ENCODE measurements at regions not wholly inside any gene's neighbourhood (a gene's known extent, or its start where the extent isn't known, plus 50 kb on each side); places are given as distances from the start of the nearest gene placed in this dataset.

DNA sequence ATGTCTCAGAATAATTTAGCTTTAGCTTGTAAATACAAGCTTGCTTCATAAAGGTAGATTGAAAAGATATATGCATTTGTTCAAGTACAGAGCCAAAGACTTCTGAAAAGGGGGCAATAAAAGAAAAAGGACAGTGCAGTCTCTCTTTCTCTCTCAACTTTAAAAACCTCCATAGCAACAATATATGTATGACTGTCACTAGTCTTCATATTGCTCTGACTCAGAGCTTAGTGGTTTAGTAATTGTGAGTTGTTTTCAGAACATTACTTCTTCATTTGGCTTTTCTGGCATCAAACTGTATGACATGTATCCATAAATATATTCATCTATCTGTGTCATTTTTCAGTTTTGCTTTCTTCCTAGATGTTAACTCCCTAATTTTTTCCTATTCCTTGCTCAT, 194.6 kb upstream of the KIF2A start:
- no peak overlapping the region for H2BK5ac ChIP-seq (ENCODE audit: low read length)
- no peak overlapping the region for H2BK12ac ChIP-seq (ENCODE audit: low read length)
- H2BK120ac ChIP-seq (ENCODE audit: low read depth, low read length): no peak overlapping the region
- no peaks in the 10 kb centered on the region for H3K79me1 ChIP-seq (ENCODE audit: low read depth, low read length)
- no peak overlapping the region for H3K27ac ChIP-seq (replicated peaks; ENCODE audit: low read length)
- H3K4ac ChIP-seq (ENCODE audit: low read length): no peak overlapping the region
- H3K27me3 ChIP-seq (ENCODE audit: control insufficient read depth in 3 of 3, insufficient read depth in 3 of 3, low read depth in 1 of 3, low read length in 3 of 3): no peaks in the 10 kb centered on the region
- DNase-seq (ENCODE audit: low spot score): no peak
- H2BK15ac ChIP-seq (ENCODE audit: low read length): no peak overlapping the region
- no peak overlapping the region for H3K9ac ChIP-seq (ENCODE audit: low read depth, low read length, poor library complexity)
- H2AK5ac ChIP-seq (ENCODE audit: low read depth, low read length): no peak overlapping the region
- no peak overlapping the region for H3K14ac ChIP-seq (ENCODE audit: low read length)
- H3K4me1 ChIP-seq (ENCODE audit: control insufficient read depth in 2 of 2, insufficient read depth in 1 of 2, low read depth in 1 of 2, low read length in 2 of 2): no peaks in the 10 kb centered on the region
- no peak overlapping the region for H4K91ac ChIP-seq (ENCODE audit: low read depth, low read length, poor library complexity)
- H3K18ac ChIP-seq (ENCODE audit: low read length): no peak overlapping the region
- no peaks in the 10 kb centered on the region for H3K36me3 ChIP-seq (replicated peaks in 1 of 2; ENCODE audit: control insufficient read depth in 2 of 2, insufficient read depth in 2 of 2, low read length in 2 of 2)
- H3K23ac ChIP-seq (ENCODE audit: low read depth, low read length, poor library complexity): no peak overlapping the region
- H3K9me3 ChIP-seq (replicated peaks in 1 of 2; ENCODE audit: control insufficient read depth in 2 of 2, insufficient read depth in 1 of 2, low read depth in 1 of 2, low read length in 2 of 2): no peaks in the 10 kb centered on the region
- no peak overlapping the region for H3K4me2 ChIP-seq (ENCODE audit: insufficient read depth, low read length, poor library complexity, severe bottlenecking)
- H2AFZ ChIP-seq (ENCODE audit: low read length): no peak overlapping the region
- H4K8ac ChIP-seq (ENCODE audit: low read depth, low read length): no peak overlapping the region
- no peak overlapping the region for H3K4me3 ChIP-seq (ENCODE audit: low read length in 2 of 2)

DNA sequence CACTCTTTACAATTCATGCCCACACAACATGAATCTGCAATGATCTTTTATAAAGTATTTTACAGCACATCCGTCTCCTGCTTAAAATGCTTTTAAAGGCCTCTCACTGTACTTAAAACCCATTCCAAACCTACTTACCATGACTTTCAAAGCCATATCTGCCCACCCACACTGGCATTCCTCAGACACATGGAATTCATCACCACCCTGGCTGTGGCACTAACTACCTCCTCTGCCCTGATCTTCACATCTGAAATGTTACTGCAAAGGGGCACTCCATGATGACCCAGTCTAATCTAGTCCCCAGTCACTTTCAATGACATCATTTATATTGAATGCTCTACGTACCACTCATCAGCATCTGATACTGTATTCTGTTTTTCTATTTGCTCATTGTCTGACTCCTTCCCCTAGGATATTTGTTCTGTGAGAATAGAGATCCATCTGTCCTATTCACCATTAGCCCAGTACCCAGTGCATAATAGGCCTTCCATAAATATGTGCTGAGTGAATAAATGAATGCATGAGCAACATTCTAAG, 193.2 kb upstream of the KIF2A start:
- H2AFZ ChIP-seq (ENCODE audit: low read length): no peak overlapping the region
- H2BK15ac ChIP-seq (ENCODE audit: low read length): no peak overlapping the region
- H4K91ac ChIP-seq (ENCODE audit: low read depth, low read length, poor library complexity): no peak overlapping the region
- no peaks in the 10 kb centered on the region for H3K79me1 ChIP-seq (ENCODE audit: low read depth, low read length)
- H3K4ac ChIP-seq (ENCODE audit: low read length): no peak overlapping the region
- no peak overlapping the region for H4K8ac ChIP-seq (ENCODE audit: low read depth, low read length)
- no peak overlapping the region for H3K14ac ChIP-seq (ENCODE audit: low read length)
- H3K27ac ChIP-seq (replicated peaks; ENCODE audit: low read length): no peak overlapping the region
- no peak overlapping the region for H2AK5ac ChIP-seq (ENCODE audit: low read depth, low read length)
- H3K18ac ChIP-seq (ENCODE audit: low read length): no peak overlapping the region
- H3K36me3 ChIP-seq (replicated peaks in 1 of 2; ENCODE audit: control insufficient read depth in 2 of 2, insufficient read depth in 2 of 2, low read length in 2 of 2): no peaks in the 10 kb centered on the region
- no peak overlapping the region for H3K9ac ChIP-seq (ENCODE audit: low read depth, low read length, poor library complexity)
- no peaks in the 10 kb centered on the region for H3K9me3 ChIP-seq (replicated peaks in 1 of 2; ENCODE audit: control insufficient read depth in 2 of 2, insufficient read depth in 1 of 2, low read depth in 1 of 2, low read length in 2 of 2)
- no peak overlapping the region for H3K23ac ChIP-seq (ENCODE audit: low read depth, low read length, poor library complexity)
- DNase-seq (ENCODE audit: low spot score): no peak
- WGBS, 2 donors (ENCODE audit: extremely low coverage in 2 of 2, insufficient read length in 2 of 2, insufficient replicate concordance in 1 of 2): no CpG with 5 or more reads among the region's 2 CpGs
- H3K4me3 ChIP-seq (ENCODE audit: low read length in 2 of 2): no peak overlapping the region
- H3K4me1 ChIP-seq (ENCODE audit: control insufficient read depth in 2 of 2, insufficient read depth in 1 of 2, low read depth in 1 of 2, low read length in 2 of 2): no peaks in the 10 kb centered on the region
- no peak overlapping the region for H2BK5ac ChIP-seq (ENCODE audit: low read length)
- H2BK12ac ChIP-seq (ENCODE audit: low read length): no peak overlapping the region
- no peak overlapping the region for H2BK120ac ChIP-seq (ENCODE audit: low read depth, low read length)
- H3K27me3 ChIP-seq (ENCODE audit: control insufficient read depth in 3 of 3, insufficient read depth in 3 of 3, low read depth in 1 of 3, low read length in 3 of 3): peaks cover 0 to under 1% (median 0%) of the 10 kb centered on the region in 3 experiments
- no peak overlapping the region for H3K4me2 ChIP-seq (ENCODE audit: insufficient read depth, low read length, poor library complexity, severe bottlenecking)

DNA sequence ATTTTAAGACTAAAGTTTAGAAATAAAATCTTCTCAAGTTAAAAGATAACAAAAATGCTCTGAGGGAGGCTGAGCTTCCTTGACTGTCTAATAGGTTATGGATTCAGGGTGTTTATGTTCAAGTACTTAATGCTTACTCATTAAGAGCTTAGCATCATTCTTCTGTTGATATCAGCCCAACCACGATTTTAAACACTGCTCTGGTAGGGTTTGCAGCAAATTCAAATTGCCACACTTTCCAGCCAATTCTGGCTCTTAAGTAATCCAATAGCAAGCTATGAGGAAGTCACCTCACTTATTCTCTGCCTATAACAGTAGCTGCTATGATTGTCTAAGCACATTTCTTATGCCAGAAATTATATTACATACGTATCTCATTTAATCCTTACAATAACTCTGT, 191.0 kb upstream of the KIF2A start:
- H3K9ac ChIP-seq (ENCODE audit: low read depth, low read length, poor library complexity): no peak overlapping the region
- no peak overlapping the region for H3K4me2 ChIP-seq (ENCODE audit: insufficient read depth, low read length, poor library complexity, severe bottlenecking)
- H3K27ac ChIP-seq (replicated peaks; ENCODE audit: low read length): no peak overlapping the region
- no peak overlapping the region for H3K18ac ChIP-seq (ENCODE audit: low read length)
- no peak for DNase-seq (ENCODE audit: low spot score)
- H2AK5ac ChIP-seq (ENCODE audit: low read depth, low read length): no peak overlapping the region
- no peaks in the 10 kb centered on the region for H3K9me3 ChIP-seq (replicated peaks in 1 of 2; ENCODE audit: control insufficient read depth in 2 of 2, insufficient read depth in 1 of 2, low read depth in 1 of 2, low read length in 2 of 2)
- H3K36me3 ChIP-seq (replicated peaks in 1 of 2; ENCODE audit: control insufficient read depth in 2 of 2, insufficient read depth in 2 of 2, low read length in 2 of 2): no peaks in the 10 kb centered on the region
- H2AFZ ChIP-seq (ENCODE audit: low read length): no peak overlapping the region
- no peaks in the 10 kb centered on the region for H3K79me1 ChIP-seq (ENCODE audit: low read depth, low read length)
- H3K27me3 ChIP-seq (ENCODE audit: control insufficient read depth in 3 of 3, insufficient read depth in 3 of 3, low read depth in 1 of 3, low read length in 3 of 3): peaks cover 0 to 3% (median 0%) of the 10 kb centered on the region in 3 experiments
- no peak overlapping the region for H2BK5ac ChIP-seq (ENCODE audit: low read length)
- no peak overlapping the region for H3K4ac ChIP-seq (ENCODE audit: low read length)
- H4K91ac ChIP-seq (ENCODE audit: low read depth, low read length, poor library complexity): no peak overlapping the region
- no peak overlapping the region for H3K23ac ChIP-seq (ENCODE audit: low read depth, low read length, poor library complexity)
- H2BK15ac ChIP-seq (ENCODE audit: low read length): no peak overlapping the region
- H3K4me1 ChIP-seq (ENCODE audit: control insufficient read depth in 2 of 2, insufficient read depth in 1 of 2, low read depth in 1 of 2, low read length in 2 of 2): no peaks in the 10 kb centered on the region
- no peak overlapping the region for H2BK120ac ChIP-seq (ENCODE audit: low read depth, low read length)
- H2BK12ac ChIP-seq (ENCODE audit: low read length): no peak overlapping the region
- no peak overlapping the region for H4K8ac ChIP-seq (ENCODE audit: low read depth, low read length)
- H3K14ac ChIP-seq (ENCODE audit: low read length): no peak overlapping the region
- no peak overlapping the region for H3K4me3 ChIP-seq (ENCODE audit: low read length in 2 of 2)
- WGBS, 2 donors (ENCODE audit: extremely low coverage in 2 of 2, insufficient read length in 2 of 2, insufficient replicate concordance in 1 of 2): no CpG with 5 or more reads among the region's 2 CpGs

DNA sequence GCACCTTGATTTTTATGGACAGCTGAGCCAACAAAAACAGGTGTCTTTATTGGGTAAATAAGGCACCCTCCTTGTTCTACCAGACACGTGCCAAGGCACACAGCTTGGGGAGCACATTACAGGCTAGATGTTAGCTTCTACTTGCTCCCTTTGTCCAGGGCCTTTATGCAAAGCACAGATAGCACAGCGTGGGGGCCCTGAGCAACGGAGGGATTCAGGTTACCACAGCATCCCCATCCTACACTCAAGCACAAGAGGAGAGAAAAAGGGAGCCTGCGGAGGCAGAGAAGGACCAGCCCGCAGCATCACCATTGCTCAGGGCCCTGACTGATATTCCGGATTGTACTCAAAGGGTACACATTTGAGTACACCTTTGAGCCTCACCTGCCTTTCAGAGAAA, 181.7 kb upstream of the KIF2A start:
- H3K18ac ChIP-seq (ENCODE audit: low read length): no peak overlapping the region
- H2BK5ac ChIP-seq (ENCODE audit: low read length): no peak overlapping the region
- no peak overlapping the region for H4K8ac ChIP-seq (ENCODE audit: low read depth, low read length)
- no CpG with 5 or more reads among the region's 6 CpGs for WGBS, 2 donors (ENCODE audit: extremely low coverage in 2 of 2, insufficient read length in 2 of 2, insufficient replicate concordance in 1 of 2)
- H2BK12ac ChIP-seq (ENCODE audit: low read length): no peak overlapping the region
- no peak overlapping the region for H2BK120ac ChIP-seq (ENCODE audit: low read depth, low read length)
- H3K27me3 ChIP-seq (ENCODE audit: control insufficient read depth in 3 of 3, insufficient read depth in 3 of 3, low read depth in 1 of 3, low read length in 3 of 3): no peaks in the 10 kb centered on the region
- H2AK5ac ChIP-seq (ENCODE audit: low read depth, low read length): no peak overlapping the region
- H3K4me2 ChIP-seq (ENCODE audit: insufficient read depth, low read length, poor library complexity, severe bottlenecking): no peak overlapping the region
- no peak overlapping the region for H4K91ac ChIP-seq (ENCODE audit: low read depth, low read length, poor library complexity)
- H3K4me1 ChIP-seq (ENCODE audit: control insufficient read depth in 2 of 2, insufficient read depth in 1 of 2, low read depth in 1 of 2, low read length in 2 of 2): peaks cover 0 to 10% of the 10 kb centered on the region in 2 donors
- no peaks in the 10 kb centered on the region for H3K36me3 ChIP-seq (replicated peaks in 1 of 2; ENCODE audit: control insufficient read depth in 2 of 2, insufficient read depth in 2 of 2, low read length in 2 of 2)
- no peak overlapping the region for H2BK15ac ChIP-seq (ENCODE audit: low read length)
- no peaks in the 10 kb centered on the region for H3K9me3 ChIP-seq (replicated peaks in 1 of 2; ENCODE audit: control insufficient read depth in 2 of 2, insufficient read depth in 1 of 2, low read depth in 1 of 2, low read length in 2 of 2)
- no peak overlapping the region for H3K4me3 ChIP-seq (ENCODE audit: low read length in 2 of 2)
- H3K27ac ChIP-seq (replicated peaks; ENCODE audit: low read length): no peak overlapping the region
- H3K9ac ChIP-seq (ENCODE audit: low read depth, low read length, poor library complexity): no peak overlapping the region
- no peaks in the 10 kb centered on the region for H3K79me1 ChIP-seq (ENCODE audit: low read depth, low read length)
- no peak overlapping the region for H3K23ac ChIP-seq (ENCODE audit: low read depth, low read length, poor library complexity)
- no peak overlapping the region for H2AFZ ChIP-seq (ENCODE audit: low read length)
- no peak for DNase-seq (ENCODE audit: low spot score)
- H3K4ac ChIP-seq (ENCODE audit: low read length): no peak overlapping the region
- H3K14ac ChIP-seq (ENCODE audit: low read length): peak overlapping the region; percentile 11
